ENCODE measurements at regions not wholly inside any gene's neighbourhood (a gene's known extent, or its start where the extent isn't known, plus 50 kb on each side); places are given as distances from the start of the nearest gene placed in this dataset.

DNA sequence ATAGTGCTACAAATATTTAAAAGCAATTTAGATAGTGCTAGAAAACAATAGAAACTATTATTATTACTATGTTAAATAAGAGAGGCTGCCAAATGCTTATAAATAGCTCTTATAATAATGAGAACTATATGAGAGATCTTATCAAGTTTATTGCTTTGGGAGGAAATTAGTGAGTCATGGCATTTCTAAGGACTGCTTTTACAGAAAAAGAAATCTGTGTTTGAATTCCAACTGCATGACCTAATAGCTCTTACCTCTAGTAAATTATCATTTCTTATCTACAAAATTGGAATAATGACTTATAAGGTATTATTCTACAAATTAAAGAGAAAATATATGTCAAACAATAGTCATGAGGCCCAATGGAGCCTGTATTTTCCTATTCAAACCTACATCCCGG, 177.2 kb downstream of the GABRG1 start:
- H3K27me3 ChIP-seq (ENCODE audit: control insufficient read depth, insufficient read depth, low read length), result no peaks in the 10 kb centered on the region
- H3K56ac ChIP-seq (ENCODE audit: extremely low read depth, insufficient read depth, low read length), result no peak overlapping the region
- no peaks in the 10 kb centered on the region for H3K36me3 ChIP-seq (ENCODE audit: control insufficient read depth, insufficient read depth, low read length)
- dilution Hi-C loops (cut with HindIII; ENCODE audit: low sequenced_read_pairs, unreplicated experiment) (no loop called here), in situ Hi-C loops (cut with MboI; ENCODE audit: low sequenced_read_pairs) (no loop called here), intact Hi-C loops (cut with micrococcal nuclease) (no loop called here)
- POLR2A ChIA-PET (ENCODE audit: unreplicated experiment), result no interaction called here
- no peak overlapping the region for H2AFZ ChIP-seq (replicated peaks; ENCODE audit: low read length, poor library complexity)
- H3K4me2 ChIP-seq (ENCODE audit: low read depth, low read length), result no peak overlapping the region
- no peak overlapping the region for H2BK5ac ChIP-seq (ENCODE audit: low read depth, low read length, poor library complexity, severe bottlenecking)
- no peak overlapping the region for H4K8ac ChIP-seq (ENCODE audit: low read depth in 2 of 2, low read length in 2 of 2)
- no peaks in the 10 kb centered on the region for H3K79me1 ChIP-seq (ENCODE audit: low read depth in 1 of 2, low read length in 2 of 2)
- no peak overlapping the region for H3K4me3 ChIP-seq (ENCODE audit: insufficient read depth, low read depth, low read length)
- DNase-seq (no peak), ATAC-seq (ENCODE audit: low read depth) (no peak)
- no peak overlapping the region for H3K9ac ChIP-seq (ENCODE audit: low read depth, low read length)
- no peak overlapping the region for H3K18ac ChIP-seq (ENCODE audit: low read depth, low read length)
- no peak overlapping the region for H2BK20ac ChIP-seq (ENCODE audit: low read depth, low read length)
- no peak overlapping the region for H3K27ac ChIP-seq (ENCODE audit: insufficient read depth, low read length)
- no peak overlapping the region for H3K14ac ChIP-seq (replicated peaks; ENCODE audit: low read depth, low read length)
- no peak overlapping the region for H3K4ac ChIP-seq (ENCODE audit: low read depth, low read length)
- H2AK9ac ChIP-seq (replicated peaks; ENCODE audit: low read depth, low read length, poor library complexity), result no peak overlapping the region
- no peaks in the 10 kb centered on the region for H3K4me1 ChIP-seq (ENCODE audit: control insufficient read depth, insufficient read depth, low read length)
- H3K9me3 ChIP-seq (ENCODE audit: control insufficient read depth, insufficient read depth, low read length), result peaks cover 2% of the 10 kb centered on the region; the same call in 1 of the 2 replicates
- no peak overlapping the region for H4K5ac ChIP-seq (ENCODE audit: low read depth, low read length)
- no peak overlapping the region for H4K91ac ChIP-seq (ENCODE audit: insufficient read depth, low read depth, low read length)
- WGBS, 2 experiments (ENCODE audit: extremely low coverage in 2 of 2, insufficient read length in 1 of 2), result no CpG with 5 or more reads among the region's 1 CpG
- no TSS peak for BruUV-seq (replicated peaks)
- no peak overlapping the region for H2BK120ac ChIP-seq (ENCODE audit: low read depth, low read length)
- H3K9me1 ChIP-seq (ENCODE audit: insufficient read depth, low read length), result no peaks in the 10 kb centered on the region
- no peaks in the 10 kb centered on the region for H4K20me1 ChIP-seq (ENCODE audit: insufficient read depth, low read length)
- CTCF ChIA-PET, result no interaction called here
- no peak overlapping the region for H3K23ac ChIP-seq (ENCODE audit: low read depth, low read length)
- TF ChIP-seq CEBPB (IDR thresholded peaks at IDR 0.05; ENCODE audit: low read depth, low read length) (no peak), SMC3 (IDR thresholded peaks at IDR 0.05; ENCODE audit: low read depth, low read length) (no peak), POLR2A (IDR thresholded peaks at IDR 0.05; ENCODE audit: low read depth, low read length) (no peak), BHLHE40 (IDR thresholded peaks at IDR 0.05; ENCODE audit: low read depth, low read length) (no peak), USF2 (IDR thresholded peaks at IDR 0.05; ENCODE audit: low read depth, low read length) (no peak), CTCF (conservative IDR thresholded peaks at IDR 0.05; ENCODE audit: low read depth, low read length) (no peak), RCOR1 (IDR thresholded peaks at IDR 0.05; ENCODE audit: insufficient replicate concordance, low read length) (no peak), CHD1 (IDR thresholded peaks at IDR 0.05; ENCODE audit: low read depth, low read length) (no peak), RAD21 (IDR thresholded peaks at IDR 0.05; ENCODE audit: low read length) (no peak), FOS (IDR thresholded peaks at IDR 0.05; ENCODE audit: low read depth, low read length) (no peak), MAFK (IDR thresholded peaks at IDR 0.05; ENCODE audit: low read depth, low read length) (no peak), NFE2L2 (IDR thresholded peaks at IDR 0.05; ENCODE audit: low read depth, low read length) (no peak)
- no peak overlapping the region for H2AK5ac ChIP-seq (ENCODE audit: low read depth, low read length)
- no peak overlapping the region for H2BK15ac ChIP-seq (ENCODE audit: low read depth, low read length)

Data from IMR-90 (cell line).